ENCODE measurements at regions not wholly inside any gene's neighbourhood (a gene's known extent, or its start where the extent isn't known, plus 50 kb on each side); places are given as distances from the start of the nearest gene placed in this dataset.

- TF ChIP-seq POLR2AphosphoS5 (IDR thresholded peaks at IDR 0.05; ENCODE audit: low read depth, low read length): no peak
- TF ChIP-seq CTCF (IDR thresholded peaks at IDR 0.05 in 2 of 3, conservative IDR thresholded peaks at IDR 0.05 in 1 of 3; ENCODE audit: borderline replicate concordance in 1 of 3, insufficient read depth in 1 of 3, low read depth in 2 of 3, low read length in 2 of 3): no peak
- TF ChIP-seq ZBTB33 (IDR thresholded peaks at IDR 0.05; ENCODE audit: extremely low read depth, insufficient replicate concordance, low read length): no peak
- TF ChIP-seq POLR2A (IDR thresholded peaks at IDR 0.05; ENCODE audit: borderline replicate concordance, extremely low read depth, insufficient read depth, insufficient read length): no peak
- no peak for TF ChIP-seq MAX (IDR thresholded peaks at IDR 0.05)
- no peak for TF ChIP-seq RAD21 (IDR thresholded peaks at IDR 0.05; ENCODE audit: low read depth)
- no peak for TF ChIP-seq TCF7L2 (IDR thresholded peaks at IDR 0.05; ENCODE audit: borderline replicate concordance, extremely low read depth, insufficient read depth, insufficient read length)
- TF ChIP-seq REST (IDR thresholded peaks at IDR 0.05; ENCODE audit: low read depth): no peak
- TF ChIP-seq CEBPB (IDR thresholded peaks at IDR 0.05; ENCODE audit: low read depth): no peak
- TF ChIP-seq CBX3 (IDR thresholded peaks at IDR 0.05; ENCODE audit: low read depth): no peak
- no peak for TF ChIP-seq SP1 (IDR thresholded peaks at IDR 0.05; ENCODE audit: low read depth)
- TF ChIP-seq EZH2phosphoT487 (IDR thresholded peaks at IDR 0.05; ENCODE audit: borderline replicate concordance): no peak
- TF ChIP-seq FOSL1 (IDR thresholded peaks at IDR 0.05; ENCODE audit: low read depth): no peak
Observed at GRCh38 chr7:45456105-45456504, 118.1 kb upstream of the ADCY1 start.

Measured in HCT116 (cell line).